ENCODE measurements at regions not wholly inside any gene's neighbourhood (a gene's known extent, or its start where the extent isn't known, plus 50 kb on each side); places are given as distances from the start of the nearest gene placed in this dataset.

GRCh38 chr22:49697047-49697446 lies 130.6 kb downstream of the BRD1 start:
- no peaks in the 10 kb centered on the region for H3K4me1 Mint-ChIP-seq (ENCODE audit: low read depth)
- peaks cover 45% of the 10 kb centered on the region for H3K9me3 Mint-ChIP-seq
- no peak for TF ChIP-seq CTCF (IDR thresholded peaks at IDR 0.05)
- H3K27ac Mint-ChIP-seq, result no peak overlapping the region
- H3K36me3 Mint-ChIP-seq (ENCODE audit: low read depth), result peaks cover 11% of the 10 kb centered on the region; the same call in 1 of the 2 replicates
- DNase-seq, result no peak
- H3K4me3 Mint-ChIP-seq, result no peak overlapping the region
- no peaks in the 10 kb centered on the region; the same call in none of the 2 replicates for H3K27me3 Mint-ChIP-seq (ENCODE audit: insufficient read depth)

GRCh38 chr22:49694462-49695260 lies 133.0 kb downstream of the BRD1 start:
- no peak for DNase-seq
- H3K4me3 Mint-ChIP-seq, result no peak overlapping the region
- no peak overlapping the region for H3K27ac Mint-ChIP-seq
- H3K27me3 Mint-ChIP-seq (ENCODE audit: insufficient read depth), result no peaks in the 10 kb centered on the region; the same call in none of the 2 replicates
- peaks cover 12% of the 10 kb centered on the region; the same call in 1 of the 2 replicates for H3K36me3 Mint-ChIP-seq (ENCODE audit: low read depth)
- H3K9me3 Mint-ChIP-seq, result peaks cover 45% of the 10 kb centered on the region
- no peaks in the 10 kb centered on the region for H3K4me1 Mint-ChIP-seq (ENCODE audit: low read depth)
- TF ChIP-seq CTCF (IDR thresholded peaks at IDR 0.05), result no peak

- peaks cover 53% of the 10 kb centered on the region for H3K9me3 Mint-ChIP-seq
- peaks cover 12% of the 10 kb centered on the region; the same call in 1 of the 2 replicates for H3K36me3 Mint-ChIP-seq (ENCODE audit: low read depth)
- no peaks in the 10 kb centered on the region for H3K4me1 Mint-ChIP-seq (ENCODE audit: low read depth)
- no peaks in the 10 kb centered on the region; the same call in none of the 2 replicates for H3K27me3 Mint-ChIP-seq (ENCODE audit: insufficient read depth)
- H3K4me3 Mint-ChIP-seq, result no peak overlapping the region
- H3K27ac Mint-ChIP-seq, result no peak overlapping the region
- DNase-seq, result no peak
- no peak for TF ChIP-seq CTCF (IDR thresholded peaks at IDR 0.05)
Measured at GRCh38 chr22:49693848-49694247, 133.8 kb downstream of the BRD1 start.

GRCh38 chr22:49693416-49693815 lies 134.3 kb downstream of the BRD1 start:
- H3K27ac Mint-ChIP-seq, result no peak overlapping the region
- peaks cover 55% of the 10 kb centered on the region for H3K9me3 Mint-ChIP-seq
- TF ChIP-seq CTCF (IDR thresholded peaks at IDR 0.05), result no peak
- no peaks in the 10 kb centered on the region; the same call in none of the 2 replicates for H3K27me3 Mint-ChIP-seq (ENCODE audit: insufficient read depth)
- H3K4me1 Mint-ChIP-seq (ENCODE audit: low read depth), result no peaks in the 10 kb centered on the region
- no peak for DNase-seq
- peaks cover 12% of the 10 kb centered on the region; the same call in 1 of the 2 replicates for H3K36me3 Mint-ChIP-seq (ENCODE audit: low read depth)
- no peak overlapping the region for H3K4me3 Mint-ChIP-seq

GRCh38 chr22:49692499-49693225 lies 135.0 kb downstream of the BRD1 start:
- Mint-ChIP-seq H3K27ac (no peak overlapping the region), H3K27me3 (ENCODE audit: insufficient read depth) (no peaks in the 10 kb centered on the region; the same call in none of the 2 replicates), H3K4me1 (ENCODE audit: low read depth) (no peaks in the 10 kb centered on the region), H3K9me3 (peaks cover 51% of the 10 kb centered on the region), H3K4me3 (no peak overlapping the region), H3K36me3 (ENCODE audit: low read depth) (peaks cover 12% of the 10 kb centered on the region; the same call in 1 of the 2 replicates)
- TF ChIP-seq CTCF (IDR thresholded peaks at IDR 0.05), result no peak
- DNase-seq, result no peak
